ENCODE measurements at regions not wholly inside any gene's neighbourhood (a gene's known extent, or its start where the extent isn't known, plus 50 kb on each side); places are given as distances from the start of the nearest gene placed in this dataset.
"Not testable (repeated sequence)": the region's sequence is repeated elsewhere in the genome, so short reads cannot be mapped to it uniquely, and the experiment has no call there.

- DNase-seq, result no peak
These were observed 72.5 kb upstream of the MORC3 start for GRCh38 chr21:36247316-36248010.

DNA sequence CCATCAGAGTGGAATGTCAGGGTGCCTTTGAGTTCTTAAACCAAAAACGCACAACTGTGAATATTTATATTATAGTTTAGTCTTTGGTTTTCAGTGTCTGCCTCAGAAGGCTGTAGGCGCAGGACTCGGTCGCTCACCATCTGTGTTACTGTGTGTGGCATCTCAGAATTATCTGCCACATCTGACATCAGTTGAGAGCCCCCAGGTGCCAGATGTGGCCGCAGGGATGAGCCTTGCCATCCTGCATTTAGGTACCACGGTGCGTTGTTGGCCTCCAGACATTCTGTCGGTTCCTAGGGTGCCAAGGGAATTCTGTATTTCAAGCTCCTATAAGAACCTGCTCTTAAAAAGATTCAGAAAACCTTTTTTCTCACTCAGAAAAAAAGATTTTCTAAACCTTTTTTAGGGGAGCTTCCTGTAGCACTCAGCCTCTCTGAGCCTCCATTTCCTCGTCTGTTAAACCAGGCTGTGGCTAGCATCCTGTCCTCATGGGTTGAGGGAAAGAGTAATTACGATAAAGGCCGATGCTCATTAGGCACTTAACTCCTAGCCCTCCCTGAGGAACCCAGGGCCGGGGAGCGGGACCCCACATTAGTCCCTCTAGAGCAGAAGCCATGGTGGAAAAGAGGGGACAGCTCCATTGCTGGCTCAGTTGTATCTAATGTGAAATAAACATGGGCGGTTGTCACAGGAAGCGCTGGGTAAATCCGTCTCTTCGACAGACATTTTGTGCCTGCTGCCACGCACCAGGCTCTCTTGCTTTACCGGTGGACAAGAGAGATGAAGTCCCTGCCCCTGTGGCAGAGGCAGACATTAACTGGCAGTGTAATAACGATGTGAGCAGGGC, 70.2 kb upstream of the MORC3 start:
- no peak for DNase-seq

DNA sequence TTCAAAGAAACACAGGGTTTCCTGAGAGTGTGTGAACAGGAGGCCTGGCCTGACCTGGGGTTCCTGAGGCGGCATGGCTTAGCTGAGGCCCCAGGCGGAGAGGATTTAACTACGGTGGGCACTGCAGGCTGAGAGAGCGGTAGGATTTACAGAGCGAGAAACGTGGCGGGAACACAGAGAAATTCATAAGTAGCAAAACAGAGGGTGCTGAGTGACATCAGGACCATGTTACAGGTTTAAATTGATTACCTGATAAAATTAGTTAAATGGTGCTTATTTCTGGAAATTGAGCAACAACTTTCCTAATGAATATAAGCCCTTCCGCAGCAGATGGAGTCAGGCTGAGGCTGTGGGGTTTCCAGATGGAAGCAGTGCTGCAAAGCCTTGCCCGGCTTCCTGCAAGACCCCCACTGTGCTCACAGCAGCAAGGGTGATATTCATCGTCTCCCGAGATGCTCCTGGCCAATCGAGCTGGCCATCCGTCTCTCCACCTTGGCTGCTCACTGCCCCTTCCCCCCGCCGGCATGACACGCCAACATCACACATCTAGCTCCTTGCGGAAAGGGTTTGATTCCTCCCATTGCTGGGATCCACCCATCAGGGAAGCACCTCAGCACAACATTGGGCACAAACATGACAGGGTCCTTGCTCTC, 69.4 kb upstream of the MORC3 start:
- DNase-seq, result no peak

DNA sequence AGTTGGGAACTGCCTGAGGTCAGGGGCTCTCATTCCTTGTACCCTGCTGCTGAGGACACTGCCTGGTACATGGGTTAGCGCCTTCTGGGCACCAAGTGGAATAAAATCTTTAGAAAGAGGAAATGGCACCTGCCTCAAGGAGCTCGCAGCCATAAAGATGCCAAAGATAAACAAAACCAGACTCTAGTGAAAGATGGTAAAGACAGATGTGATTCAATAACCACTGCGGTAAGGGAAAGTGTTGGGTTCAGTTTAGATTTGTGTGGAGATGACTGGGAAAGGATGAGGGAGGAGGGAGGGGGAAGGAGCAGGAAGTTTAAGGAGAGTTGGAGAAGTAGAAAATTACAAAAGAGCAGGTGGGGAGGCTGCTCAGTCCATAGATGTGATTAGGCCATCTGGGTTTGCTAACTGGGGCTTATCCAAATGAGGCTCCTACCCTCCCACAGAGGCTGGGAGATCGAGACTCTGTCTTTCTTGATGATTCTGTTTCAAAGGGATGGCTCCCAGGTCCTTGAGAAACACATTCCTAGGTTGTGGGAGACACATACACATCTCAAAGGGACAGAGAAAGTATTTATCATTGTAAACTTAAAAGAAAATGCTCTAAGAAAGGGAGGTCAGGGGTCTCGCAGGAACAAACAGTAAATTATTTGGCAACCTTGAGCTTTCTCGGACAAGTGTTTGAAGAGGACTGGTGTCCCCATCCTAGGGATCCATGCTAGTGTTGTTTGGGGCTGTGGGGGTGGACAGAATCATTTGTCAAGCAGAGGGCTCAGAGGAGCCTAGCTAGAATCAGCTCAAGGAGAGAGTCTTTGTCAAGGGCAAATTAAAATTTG, 65.7 kb upstream of the MORC3 start:
- no peak for DNase-seq

DNA sequence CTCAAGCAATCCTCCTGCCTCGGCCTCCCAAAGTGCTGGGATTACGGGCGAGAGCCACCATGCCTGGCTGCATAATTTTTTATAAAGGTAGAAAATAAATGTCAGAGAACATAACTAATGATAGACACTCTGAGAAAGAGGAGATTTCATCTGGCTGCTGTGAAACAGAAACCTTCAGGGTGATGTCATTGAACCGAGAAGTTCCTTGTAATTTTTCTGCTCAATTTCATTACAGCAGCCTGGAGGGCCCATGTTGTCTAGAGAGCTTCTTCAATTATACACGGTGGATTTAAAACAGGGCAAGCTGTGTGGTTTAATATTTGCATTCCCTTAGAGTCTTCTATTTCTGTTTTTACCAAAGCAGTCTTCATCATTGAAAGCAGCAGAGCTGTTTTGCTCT, 64.3 kb upstream of the MORC3 start:
- no peak for DNase-seq

DNA sequence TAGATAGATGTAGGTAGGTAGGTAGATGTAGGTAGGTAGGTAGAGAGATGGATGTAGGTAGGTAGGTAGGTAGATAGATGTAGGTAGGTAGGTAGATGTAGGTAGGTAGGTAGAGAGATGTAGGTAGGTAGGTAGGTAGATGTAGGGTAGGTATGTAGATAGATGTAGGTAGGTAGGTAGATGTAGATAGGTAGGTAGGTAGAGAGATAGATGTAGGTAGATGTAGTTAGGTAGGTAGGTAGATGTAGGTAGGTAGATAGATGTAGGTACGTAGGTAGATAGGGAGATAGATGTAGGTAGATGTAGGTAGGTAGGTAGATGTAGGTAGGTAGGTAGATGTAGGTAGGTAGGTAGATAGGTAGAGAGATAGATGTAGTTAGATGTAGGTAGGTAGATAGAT, 62.3 kb upstream of the MORC3 start:
- no peak for DNase-seq

DNA sequence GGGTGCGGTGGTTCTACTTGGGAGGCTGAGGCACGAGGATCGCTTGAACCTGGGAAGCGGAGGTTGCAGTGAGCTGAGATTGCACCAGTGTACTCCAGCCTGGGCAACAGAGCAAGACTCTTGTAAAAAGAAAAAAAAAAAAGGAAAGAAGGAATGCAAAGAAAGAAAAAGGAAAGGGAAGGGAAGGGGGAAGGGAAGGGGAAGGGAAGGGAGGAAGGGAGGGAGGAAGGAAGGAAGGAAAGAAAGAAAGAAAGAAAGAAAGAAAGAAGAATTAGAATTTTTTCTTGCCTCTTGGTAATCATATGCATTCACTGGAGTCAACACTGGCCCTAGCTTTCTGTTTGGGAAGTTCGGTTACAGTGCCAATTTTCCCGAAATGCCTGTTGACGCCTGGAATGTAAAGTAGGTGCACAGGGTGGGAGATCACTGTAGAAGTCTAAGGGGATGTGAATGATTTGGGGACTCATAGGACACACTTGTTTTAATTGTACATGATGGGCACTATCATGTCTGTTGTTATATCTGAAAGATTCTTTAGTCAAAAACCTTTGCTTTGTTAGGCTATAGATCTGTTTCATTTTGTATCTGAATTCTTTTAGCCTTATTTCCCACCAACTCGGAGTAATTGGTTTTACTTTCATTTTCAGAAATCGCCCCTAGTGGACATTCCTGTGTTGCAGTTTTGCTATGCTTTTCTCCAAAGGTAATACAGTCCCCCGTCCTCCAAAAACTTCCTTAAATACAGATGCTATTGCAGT, 59.8 kb upstream of the MORC3 start:
- peak; percentile 54 to 77 (median 70) for DNase-seq

GRCh38 chr21:36260802-36261201, 59.2 kb upstream of the MORC3 start:
- DNase-seq, result no peak

- no peak for DNase-seq
These were observed 58.5 kb upstream of the MORC3 start for GRCh38 chr21:36261459-36261858.

DNA sequence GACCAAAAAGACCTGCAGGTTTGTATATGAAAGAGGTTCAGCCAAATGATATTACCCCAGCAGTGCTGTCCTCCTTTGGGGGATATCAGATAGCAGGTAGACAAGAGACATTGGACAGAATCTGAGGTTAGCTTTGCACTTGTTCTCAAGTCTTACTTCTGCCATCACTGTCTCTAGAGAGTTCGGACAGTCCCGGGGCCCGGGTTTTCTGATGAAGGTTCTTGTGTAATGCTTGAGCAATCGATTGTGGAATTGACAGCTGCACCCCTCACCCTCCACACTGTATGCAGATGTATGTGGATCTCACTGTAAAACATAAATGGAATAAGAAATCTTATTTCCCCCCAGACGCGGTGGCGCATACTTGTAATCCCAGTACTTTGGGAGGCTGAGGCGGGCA, 56.2 kb upstream of the MORC3 start:
- DNase-seq, result no peak

- no peak for DNase-seq
These were observed 54.6 kb upstream of the MORC3 start for GRCh38 chr21:36265431-36265830.

DNA sequence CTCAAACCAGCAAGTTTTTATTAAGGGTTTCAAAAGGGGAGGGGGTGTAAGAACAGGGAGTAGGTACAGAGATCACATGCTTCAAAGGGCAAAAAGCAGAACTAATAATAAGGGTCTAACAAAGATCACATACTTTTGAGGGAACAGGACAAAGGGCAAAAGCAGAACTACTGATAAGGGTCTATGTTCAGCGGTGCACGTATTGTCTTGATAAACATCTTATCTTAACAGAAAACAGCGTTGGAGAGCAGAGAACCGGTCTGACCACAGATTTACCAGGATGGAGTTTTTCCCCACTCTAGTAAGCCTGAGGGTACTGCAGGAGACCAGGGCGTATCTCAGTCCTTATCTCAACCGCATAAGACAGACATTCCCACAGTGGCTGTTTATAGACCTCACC, 52.2 kb upstream of the MORC3 start:
- not testable (repeated sequence) for DNase-seq

GRCh38 chr21:36268264-36268663, 51.7 kb upstream of the MORC3 start:
- not testable (repeated sequence) for DNase-seq
